Right forelimb (tissue), 1 donor: ENCODE measurements at regions not wholly inside any gene's neighbourhood (a gene's known extent, or its start where the extent isn't known, plus 50 kb on each side); places are given as distances from the start of the nearest gene placed in this dataset.
"Not testable (repeated sequence)": the region's sequence is repeated elsewhere in the genome, so short reads cannot be mapped to it uniquely, and the experiment has no call there.

Source experiments
- DNase-seq: peaks from one replicate; pipeline ENCODE4 v3.0.0-alpha.2; 2018

DNA sequence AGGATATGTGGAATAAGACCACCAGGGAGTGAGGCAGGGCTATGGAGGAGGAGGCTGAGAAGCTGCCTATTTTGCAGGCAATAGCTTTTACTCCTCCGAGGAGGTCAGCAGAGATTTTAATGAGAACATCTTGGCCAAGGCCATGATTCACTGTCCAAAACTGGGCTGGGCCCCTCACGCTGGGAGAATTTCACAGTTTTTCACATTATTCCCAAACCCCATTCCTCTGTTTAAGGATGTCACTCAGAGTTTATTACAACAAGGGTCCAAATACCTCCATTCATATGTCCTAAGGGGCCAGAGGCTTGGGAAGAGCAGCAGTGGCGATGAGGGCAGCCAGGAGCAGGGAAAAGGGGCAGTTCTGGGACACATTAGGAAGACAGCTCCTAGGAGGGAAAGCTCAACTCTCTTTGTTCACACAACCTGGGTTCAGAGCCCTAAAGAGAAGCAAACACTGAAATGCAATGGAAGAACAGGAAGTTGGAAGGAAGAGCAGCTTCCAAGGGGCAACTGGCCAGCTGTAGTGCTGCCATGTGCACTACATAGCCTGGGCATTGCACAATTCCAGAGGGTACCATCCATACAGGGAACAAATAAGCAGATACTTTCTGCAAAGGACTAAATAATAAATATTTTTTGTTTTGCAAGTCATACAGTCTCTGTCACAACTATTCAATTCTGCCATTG is 283.2 kb downstream of the NUAK1 start:
- peak; percentile 56 for DNase-seq

DNA sequence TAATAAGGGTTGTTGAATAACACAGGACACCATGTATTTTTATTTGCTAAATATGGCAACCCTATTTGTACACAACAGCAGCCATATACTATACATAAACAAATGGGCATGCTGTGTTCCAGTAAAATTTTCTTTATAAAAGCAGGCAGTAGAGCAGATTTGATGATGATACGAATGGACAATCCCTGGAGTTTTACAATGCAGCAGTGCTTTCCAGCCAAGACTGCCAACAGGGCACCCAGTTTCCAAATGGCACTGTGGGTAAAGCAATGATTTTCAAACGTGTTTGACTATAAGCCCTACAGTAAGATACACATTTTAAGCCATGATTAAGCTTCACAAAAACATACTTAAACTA is 282.7 kb downstream of the NUAK1 start:
- no peak for DNase-seq

DNA sequence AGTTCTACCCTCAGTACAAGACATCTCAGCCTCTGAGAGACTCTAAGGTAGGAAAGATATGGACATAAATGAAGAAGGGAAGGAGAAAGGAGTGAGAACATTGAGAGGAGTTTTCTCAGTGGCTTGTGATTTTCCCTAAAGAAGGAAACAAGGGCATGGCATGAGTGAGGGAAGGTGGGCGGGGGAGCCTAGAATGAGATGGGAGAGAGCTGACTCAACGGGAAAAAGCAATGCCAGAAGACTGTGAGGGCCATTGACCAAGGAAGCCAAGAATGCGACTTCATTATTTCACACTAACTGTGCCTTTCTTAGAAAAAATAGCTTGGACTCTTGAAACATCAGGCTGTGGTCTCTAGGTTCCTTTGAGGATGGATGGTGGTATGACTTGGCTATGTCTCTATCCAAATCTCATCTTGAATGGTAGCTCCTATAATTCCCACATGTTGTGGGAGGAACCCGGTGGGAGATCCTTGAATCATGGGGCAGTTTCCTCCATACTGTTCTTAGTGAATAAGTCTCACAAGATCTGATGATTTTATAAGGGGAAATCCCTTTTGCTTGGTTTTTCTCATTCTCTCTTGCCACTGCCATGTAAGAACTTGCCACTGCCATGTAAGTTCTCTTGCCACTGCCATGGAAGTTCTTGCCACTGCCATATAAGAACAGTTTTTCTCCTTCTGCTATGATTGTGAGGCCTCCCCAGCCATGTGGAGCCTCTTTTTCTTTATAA is 279.6 kb downstream of the NUAK1 start:
- DNase-seq, result no peak

DNA sequence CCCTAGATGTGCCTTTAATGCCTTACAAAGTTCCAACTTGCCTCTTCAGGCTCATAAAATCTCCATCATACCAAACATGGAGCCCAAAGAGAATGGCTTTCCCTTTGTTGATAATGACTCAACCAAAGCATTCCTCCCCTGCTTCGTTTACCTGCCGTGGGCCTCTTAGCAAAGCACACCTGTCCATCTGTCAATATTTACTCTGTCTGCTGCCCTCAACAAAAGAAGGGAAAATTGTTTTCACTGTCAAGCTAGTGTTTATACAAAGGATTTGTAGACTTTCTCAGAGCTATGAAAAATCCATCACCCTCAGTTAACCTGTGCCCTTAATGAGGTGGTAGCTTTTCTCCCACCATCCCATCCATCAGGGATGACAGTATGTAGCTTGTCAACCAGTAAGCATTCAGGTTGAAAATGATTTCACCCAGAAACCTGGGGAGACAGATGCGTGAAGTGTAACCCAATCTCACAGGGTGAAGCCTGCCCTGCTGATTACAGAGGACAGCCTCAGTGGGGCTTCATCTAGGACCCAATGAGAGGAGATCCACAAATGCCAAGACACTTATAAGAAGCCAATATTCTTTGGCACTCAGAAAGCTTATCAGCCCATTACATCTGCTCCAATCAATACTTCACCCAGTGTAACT is 278.1 kb downstream of the NUAK1 start:
- DNase-seq, result no peak

DNA sequence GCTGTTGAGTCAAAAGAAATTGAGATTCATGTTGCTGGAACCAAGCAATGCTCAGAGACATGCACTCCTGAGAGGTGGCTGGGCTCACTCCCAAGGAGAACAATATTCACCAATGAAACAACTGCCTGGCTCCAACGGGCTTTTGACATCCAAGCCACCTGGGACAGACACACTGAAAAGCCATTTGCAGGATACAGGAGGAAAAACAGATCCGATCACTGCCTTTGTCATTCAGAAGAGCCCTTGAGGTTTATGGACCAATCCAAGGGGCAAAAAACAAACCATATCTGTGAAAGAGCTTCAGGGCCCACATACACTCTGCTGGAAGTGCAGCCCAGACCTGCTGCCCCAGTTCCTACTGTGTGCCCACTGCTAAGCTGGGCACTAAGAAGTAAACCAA is 277.5 kb downstream of the NUAK1 start:
- no peak for DNase-seq

DNA sequence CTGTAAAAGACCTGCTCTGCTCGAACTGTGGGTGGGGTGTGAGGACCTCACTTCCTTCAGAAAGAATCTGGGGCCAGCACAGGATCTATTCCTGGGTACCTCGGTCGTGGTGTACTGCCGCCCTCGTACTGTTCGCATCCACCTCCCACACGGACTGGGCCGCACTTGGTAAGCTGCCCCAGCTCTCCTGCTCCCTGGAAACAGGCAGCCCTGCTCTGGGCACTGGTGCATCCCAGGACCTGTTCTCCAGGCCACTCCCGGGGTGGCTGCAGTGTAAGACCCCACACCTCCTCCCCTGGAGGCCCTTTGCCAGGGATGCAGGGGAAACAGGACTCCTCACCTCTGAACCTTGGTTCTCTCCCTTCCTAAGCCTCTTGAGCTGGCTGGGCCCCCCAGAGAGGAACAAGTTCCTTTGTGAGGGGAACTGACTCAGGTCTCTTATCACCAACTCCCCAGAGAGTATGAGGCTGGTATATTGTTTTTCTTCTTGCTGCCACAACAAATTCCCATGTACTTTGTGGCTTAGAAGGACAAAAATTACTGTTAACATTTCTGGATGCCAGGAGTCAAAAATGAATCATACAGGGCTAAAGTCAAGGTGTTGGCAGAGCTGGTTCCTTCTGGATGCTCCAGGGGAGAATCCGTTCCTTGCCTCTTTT is 276.5 kb downstream of the NUAK1 start:
- DNase-seq, result no peak

DNA sequence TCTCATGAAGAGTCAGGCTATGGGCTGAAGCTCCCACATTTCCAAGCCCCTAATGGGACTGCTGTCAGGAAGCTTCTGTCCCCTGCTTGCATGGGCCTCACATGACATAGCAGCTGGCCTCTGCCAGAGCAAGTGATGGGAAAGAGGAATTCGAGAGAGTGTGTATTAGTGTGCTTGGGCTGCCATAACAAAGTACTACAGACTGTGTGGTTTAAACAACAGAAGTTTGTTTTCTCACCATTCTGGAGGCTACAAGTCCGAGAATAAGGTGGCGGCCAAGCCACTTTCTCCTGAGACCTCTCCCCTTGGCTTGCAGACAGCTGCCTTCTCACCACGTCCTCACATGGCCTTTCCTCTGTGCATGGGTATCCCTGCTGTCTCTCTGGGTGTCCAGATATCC is 274.4 kb downstream of the NUAK1 start:
- no peak for DNase-seq

DNA sequence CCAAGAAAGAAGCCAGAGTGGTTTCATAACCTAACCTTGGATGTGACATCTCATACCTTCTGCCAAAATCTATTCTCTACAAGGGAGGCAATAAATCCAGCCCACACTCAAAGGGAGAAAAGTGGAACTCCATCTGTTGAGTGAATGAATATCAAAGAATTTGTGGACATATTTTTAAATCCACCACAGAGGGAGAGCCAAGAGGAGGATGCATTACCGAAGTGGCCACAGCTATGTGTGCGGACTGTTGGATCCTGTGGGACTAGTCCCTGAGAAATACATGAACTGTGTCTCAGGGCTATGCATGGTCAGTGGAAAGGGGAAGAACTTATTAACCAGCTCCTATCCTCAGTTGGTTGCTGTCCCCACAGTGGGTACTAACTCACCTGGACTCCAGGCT is 273.9 kb downstream of the NUAK1 start:
- DNase-seq, result no peak

DNA sequence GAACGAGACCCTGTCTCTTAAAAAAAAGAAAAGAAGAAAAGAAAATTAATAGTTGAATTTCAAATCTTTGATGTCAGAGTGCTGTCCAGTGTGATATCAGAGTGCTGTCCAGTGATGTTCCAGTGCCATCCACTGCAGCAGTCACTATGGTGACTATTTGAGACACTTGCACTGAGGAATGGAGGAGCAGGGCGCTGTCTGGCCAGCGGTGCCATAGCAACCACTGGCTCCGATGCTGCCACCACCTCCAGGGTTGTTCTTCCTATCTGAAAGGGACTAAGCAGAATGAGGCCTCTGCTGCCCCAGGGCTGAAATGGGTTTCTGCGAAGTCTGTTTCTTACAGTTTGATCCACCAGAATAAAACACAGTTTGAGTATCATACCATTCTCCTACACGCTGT is 272.9 kb downstream of the NUAK1 start:
- DNase-seq, result no peak

DNA sequence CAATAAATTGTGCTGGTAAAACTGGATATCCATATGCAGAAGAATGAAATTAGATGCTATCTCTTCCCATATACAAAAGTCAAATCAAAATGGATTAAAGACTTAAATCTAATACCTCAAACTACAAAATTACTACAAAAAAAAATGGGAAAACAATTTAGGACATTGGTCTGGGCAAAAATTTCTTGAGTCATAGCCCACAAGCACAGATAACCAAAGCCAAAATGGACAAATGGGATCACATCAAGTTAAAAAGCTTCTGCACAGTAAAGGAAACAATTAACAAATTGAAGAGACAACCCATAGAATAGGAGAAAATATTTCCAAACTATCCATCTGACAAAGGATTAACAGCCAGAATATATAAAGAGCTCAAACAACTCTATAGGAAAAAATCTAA is 264.6 kb downstream of the NUAK1 start:
- no peak for DNase-seq

DNA sequence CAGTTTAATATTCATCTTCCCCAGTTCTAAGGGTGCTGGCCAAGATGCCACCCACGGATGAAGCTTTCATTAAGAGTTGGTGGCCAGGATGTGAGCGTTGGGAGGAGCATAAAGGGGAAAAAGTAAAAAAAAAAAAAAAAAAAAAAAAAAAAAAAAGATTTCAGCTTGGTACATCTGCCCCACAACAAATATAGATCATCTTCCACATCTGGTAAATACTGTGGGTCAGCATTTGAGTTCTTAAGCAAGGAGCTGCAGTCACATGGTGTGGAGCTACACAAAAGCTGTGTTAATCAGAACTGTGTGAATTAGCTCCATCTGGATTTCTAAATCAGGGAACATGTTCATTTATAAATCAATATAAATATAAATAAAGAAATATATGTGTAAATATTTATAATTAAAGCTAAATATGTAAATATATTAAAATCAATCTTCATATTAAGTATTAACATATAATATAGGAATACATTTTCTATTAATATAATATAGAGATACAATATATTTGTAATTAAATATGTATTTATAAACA is 262.3 kb downstream of the NUAK1 start:
- no peak for DNase-seq

DNA sequence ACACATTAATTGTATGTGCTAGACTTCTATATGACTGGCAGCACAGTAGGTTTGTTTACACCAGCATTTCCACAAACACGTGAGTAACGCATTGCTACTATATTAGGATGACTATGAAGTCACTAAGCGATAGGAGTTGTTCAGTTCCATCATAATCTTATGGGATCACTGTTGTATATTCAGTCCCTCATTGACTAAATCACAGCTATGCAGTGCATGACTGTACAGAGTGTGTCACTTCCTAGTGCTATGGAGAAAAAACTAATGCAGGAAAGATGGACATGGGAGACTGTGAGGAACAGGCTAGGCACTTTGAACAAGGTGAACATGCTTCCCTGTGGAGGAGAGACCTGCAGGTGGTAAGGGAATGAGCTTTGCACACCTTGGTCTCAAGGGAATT is 259.8 kb downstream of the NUAK1 start:
- no peak for DNase-seq

DNA sequence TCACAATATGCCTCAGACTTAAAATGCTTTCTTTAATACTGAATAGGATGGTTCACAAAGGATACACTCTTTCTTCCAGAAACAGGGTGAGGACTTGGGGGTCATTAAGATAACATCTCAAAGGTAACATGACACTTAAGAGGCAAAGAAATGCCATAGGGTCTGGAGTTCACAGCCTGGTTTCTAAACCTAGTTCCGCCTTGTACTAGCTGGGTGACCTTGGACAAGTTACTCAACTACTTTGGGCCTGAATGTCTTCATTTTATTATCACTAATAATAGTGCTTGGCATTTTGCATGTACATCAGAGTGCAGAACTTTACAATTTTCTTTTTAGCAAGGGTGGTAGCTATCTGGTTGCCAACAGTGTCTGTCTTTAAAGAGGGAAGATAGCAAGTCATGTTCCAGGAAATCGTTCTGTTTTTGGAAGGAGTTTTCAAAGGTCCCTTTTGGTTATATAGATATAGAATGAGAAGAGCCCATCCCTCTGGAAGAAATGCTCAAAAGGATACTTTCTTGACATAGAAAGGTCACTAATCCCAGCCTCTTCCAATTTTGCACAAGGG is 257.8 kb downstream of the NUAK1 start:
- no peak for DNase-seq

DNA sequence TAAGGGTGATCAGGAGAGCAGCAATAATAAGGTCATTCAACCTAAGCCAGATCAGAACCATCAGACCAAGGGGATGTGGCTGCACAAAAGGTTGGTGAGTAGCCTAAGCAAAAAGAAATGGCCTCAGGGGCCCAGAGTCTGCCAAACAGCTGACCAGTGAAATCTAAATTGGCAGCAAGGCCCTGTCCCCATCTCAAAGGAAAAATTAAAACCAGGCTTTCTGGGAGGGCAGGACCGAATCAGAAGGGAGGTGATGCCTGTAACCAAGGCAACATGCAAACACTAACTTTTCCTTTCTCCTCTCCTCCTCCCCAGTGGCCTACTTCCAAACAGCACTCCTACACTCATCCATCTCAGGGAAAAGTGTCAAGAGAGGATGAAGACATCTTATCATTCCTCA is 256.4 kb downstream of the NUAK1 start:
- DNase-seq, result no peak

DNA sequence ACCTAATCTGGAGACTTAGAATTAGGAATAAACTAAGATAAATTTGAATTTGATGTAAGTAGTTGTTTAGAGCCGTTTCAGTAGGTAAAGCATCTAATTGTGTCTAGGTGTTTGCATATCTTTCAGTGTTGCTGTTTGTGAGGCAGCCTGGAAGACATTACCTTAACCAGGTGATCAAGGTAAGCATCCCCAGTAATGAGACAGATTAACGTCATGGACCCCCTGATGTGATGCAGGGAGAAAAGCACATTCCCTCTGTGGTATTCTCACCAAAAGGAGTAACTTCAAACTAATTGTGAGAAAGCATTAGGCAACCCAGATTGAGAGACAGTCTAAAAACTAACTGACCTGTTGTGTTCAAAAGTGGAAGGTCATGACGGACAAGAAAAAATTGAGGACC is 251.6 kb downstream of the NUAK1 start:
- DNase-seq, result no peak

DNA sequence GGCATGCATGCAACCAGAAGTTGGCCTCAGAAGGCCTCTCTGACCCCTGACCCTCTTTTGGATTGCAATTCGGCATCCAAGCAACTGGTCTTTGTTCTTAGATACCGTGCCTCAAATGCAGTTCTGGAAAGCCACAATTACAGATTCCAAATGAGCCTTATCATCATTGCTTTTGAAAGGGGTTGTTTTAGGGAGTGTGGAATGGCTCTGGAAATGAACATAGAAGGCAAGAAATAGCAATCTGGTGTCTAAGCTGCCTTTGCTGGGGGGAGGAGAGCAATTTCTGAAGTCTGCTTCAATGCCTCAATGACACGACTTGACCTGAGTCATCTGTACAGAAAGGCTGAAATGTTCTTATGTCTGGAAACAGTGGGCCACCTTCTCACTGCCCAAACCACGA is 250.1 kb downstream of the NUAK1 start:
- no peak for DNase-seq

DNA sequence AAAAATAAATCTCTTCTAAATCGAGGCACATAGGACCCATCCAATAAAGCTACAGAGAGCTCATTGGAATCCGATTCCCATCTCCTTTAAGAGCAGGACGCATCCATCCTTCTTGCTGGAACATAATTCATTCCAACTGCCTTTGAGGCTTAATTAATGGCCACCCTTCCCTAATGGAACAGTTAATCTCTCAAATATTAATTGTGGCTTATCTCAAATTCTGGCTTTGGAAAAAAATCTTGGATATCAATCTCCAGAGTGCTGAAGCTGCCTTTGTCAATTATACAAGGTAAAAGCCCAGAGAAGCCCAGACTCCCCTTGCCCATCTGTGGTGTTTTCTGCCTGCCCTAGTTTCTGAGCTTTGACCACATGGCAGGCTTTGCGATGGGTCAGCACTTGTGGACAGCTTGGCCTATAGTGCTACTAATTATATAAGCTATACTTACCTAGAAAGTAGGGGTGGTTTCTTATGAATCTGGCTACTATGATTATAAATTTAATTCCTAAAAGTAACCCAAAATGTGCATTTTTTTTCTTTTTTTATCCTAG is 246.3 kb downstream of the NUAK1 start:
- no peak for DNase-seq

DNA sequence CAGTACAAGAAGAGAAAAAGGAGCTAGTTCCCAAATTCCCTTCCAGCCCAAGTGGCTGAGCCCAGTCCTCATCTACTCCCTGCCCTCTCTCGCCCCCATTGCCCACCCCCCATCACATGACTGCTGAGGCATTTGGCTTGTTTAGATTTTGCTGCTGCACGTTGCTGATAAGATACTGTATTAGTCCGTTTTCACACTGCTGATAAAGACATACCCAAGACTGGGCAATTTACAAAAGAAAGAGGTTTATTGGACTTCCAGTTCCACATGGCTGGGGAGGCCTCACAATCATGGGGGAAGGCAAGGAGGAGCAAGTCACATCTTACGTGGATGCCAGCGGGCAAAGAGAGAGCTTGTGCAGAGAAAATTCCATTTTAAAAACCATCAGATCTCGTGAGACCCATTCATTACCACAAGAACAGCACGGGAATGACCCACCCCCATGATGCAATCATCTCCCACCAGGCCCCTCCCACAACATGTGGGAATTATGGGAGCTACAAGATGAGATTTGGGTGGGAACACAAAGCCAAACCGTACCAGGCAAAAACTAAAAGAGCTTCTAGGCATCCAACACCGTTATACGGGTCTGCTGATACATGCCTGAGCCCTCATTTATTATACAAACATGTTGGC is 243.4 kb downstream of the NUAK1 start:
- not testable (repeated sequence) for DNase-seq

DNA sequence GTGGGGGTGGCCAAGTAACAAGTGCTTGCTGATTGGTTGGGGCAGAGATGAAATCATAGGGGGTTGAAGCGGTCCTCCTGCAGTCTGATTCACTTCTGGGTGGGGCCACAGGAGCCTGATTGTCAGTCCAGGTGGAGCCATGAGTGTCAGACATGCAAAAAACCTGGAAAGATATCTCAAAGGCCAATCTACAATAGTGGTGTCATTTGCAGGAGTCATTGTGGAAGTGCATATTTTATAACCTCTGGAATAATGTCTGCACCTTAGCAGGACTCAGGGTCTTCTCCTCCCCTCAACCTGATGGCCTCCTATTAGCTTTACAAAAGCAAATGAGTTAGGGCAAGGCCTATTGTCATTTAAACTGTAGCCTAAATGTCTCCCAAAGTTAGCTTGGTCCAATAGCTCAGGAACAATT is 241.4 kb downstream of the NUAK1 start:
- DNase-seq, result no peak

DNA sequence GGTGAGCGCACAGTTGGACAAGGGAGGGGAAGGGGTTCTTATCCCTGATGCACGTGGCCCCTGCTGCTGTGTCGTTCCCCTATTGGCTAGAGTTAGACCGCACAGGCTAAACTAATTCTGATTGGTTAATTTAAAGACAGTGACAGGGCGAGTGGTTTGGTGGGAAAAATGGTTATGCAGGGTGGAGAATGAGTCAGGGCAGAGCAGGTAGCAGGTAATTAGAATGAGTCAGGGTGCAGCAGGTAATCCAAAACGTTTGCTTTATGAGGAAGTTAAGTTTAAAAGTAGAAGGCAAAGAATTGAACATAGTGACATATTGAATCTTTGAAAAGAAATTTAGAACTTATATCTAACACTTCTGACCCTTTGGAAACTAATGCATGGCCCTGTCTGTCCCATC is 240.5 kb downstream of the NUAK1 start:
- DNase-seq, result not testable (repeated sequence)

DNA sequence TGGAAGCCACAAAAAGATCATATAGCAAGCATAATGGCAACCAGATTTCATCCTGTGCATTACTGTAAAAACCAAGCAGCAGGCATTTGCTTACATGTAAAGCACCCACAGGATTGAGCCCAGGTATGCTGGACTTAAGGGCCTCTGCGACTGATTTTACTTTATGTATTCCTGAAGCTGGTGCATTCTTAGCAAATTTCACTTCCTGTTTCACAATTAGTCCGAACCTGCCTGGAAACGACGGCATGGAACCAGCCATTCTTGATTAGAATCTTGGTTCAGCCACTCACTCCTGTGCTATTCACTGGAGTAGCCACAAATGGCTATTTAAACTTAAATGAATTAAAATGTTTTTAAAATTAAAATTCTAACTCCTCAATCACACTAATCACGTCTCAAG is 239.2 kb downstream of the NUAK1 start:
- DNase-seq, result no peak

DNA sequence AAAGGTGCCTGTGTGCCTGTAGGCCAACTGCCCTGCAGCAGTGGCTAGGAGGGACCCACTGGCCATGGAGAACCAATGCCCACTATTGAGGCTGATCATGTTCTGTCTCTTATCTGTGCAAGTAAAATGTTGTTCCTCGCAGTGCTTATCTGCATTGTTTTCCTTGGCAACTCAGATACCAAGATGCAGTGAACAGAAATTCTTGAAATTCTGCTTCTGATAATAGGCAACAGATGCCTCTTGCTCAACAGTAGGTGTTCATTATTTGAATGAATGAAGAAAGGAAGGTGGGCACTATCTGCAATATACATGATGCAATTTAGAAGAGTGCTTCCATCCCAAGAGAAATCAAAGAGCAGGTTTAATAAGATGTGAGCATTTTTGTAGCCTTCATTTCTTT is 232.2 kb downstream of the NUAK1 start:
- DNase-seq, result no peak
